Caco-2 (cell line): ENCODE measurements at regions not wholly inside any gene's neighbourhood (a gene's known extent, or its start where the extent isn't known, plus 50 kb on each side); places are given as distances from the start of the nearest gene placed in this dataset.

ENCODE experiments used
- BruUV-seq: library from RNA; stranded (reverse); fragments of 400-500 nt; replicated peaks from 2 replicates; lab custom pipeline; 2021; lab: Mats Ljungman, UMichigan
- CTCF ChIA-PET: fragments of 300-600 bp; sonication (Branson Sonifier 250); formaldehyde crosslinking; loops from one replicate; lab custom pipeline; 2022; ENCODE audit warnings: antibody characterized with exemption; lab: Charles Lee
- POLR2A ChIA-PET: fragments of 300-600 bp; sonication (Branson Sonifier 250); formaldehyde crosslinking; loops from one replicate; lab custom pipeline; 2022; ENCODE audit warnings: antibody characterized with exemption; lab: Charles Lee
- DNase-seq, 2 experiments: peaks; one replicate each; pipeline versions ENCODE4 v3.0.0 to v3.0.0-alpha.2; 2020 to 2022
- H3K27me3 ChIP-seq: replicated peaks from 2 replicates; pipeline ENCODE4 v1.6.0; 2011; ENCODE audit warnings: low read length; ENCODE audit not compliant: control insufficient read depth, insufficient read depth
- H3K36me3 ChIP-seq: 2 replicates; pipeline ENCODE4 v1.5.1; 2011; ENCODE audit warnings: low read length; ENCODE audit not compliant: control insufficient read depth, insufficient read depth
- H3K4me1 ChIP-seq: fragments of 250-450 bp; sonication (Bioruptor Pico); 2 replicates; pipeline ENCODE4 v1.5.1; 2020; ENCODE audit warnings: mild to moderate bottlenecking
- H3K4me3 ChIP-seq: 2 replicates; pipeline ENCODE4 v1.5.1; 2011; ENCODE audit warnings: low read depth, mild to moderate bottlenecking, control low read depth, low read length
- H3K9me3 ChIP-seq: fragments of 250-450 bp; sonication (Bioruptor Pico); 2 replicates; pipeline ENCODE4 v1.5.1; 2020; ENCODE audit warnings: mild to moderate bottlenecking, moderate library complexity
- H3K27ac Mint-ChIP-seq: one replicate; pipeline ENCODE4 v1.8.0; 2022; ENCODE audit warnings: mixed read lengths; ENCODE audit not compliant: unreplicated experiment
- H3K27me3 Mint-ChIP-seq: one replicate; pipeline ENCODE4 v1.8.0; 2022; ENCODE audit warnings: mixed read lengths; ENCODE audit not compliant: insufficient read depth, unreplicated experiment
- H3K36me3 Mint-ChIP-seq: one replicate; pipeline ENCODE4 v1.8.0; 2022; ENCODE audit warnings: mild to moderate bottlenecking, mixed read lengths; ENCODE audit not compliant: insufficient read depth, unreplicated experiment
- H3K4me1 Mint-ChIP-seq: one replicate; pipeline ENCODE4 v1.8.0; 2022; ENCODE audit warnings: low read depth, mixed read lengths; ENCODE audit not compliant: unreplicated experiment
- H3K4me3 Mint-ChIP-seq: one replicate; pipeline ENCODE4 v1.8.0; 2022; ENCODE audit warnings: mild to moderate bottlenecking, moderate library complexity, mixed read lengths; ENCODE audit not compliant: unreplicated experiment
- H3K9me3 Mint-ChIP-seq: one replicate; pipeline ENCODE4 v1.8.0; 2022; ENCODE audit warnings: mixed read lengths; ENCODE audit not compliant: unreplicated experiment
- intact Hi-C: fragments of 100-400 bp; cut with micrococcal nuclease; formaldehyde crosslinking; loops from one replicate; pipeline ENCODE4 v1.10.0; 2022; ENCODE audit not compliant: unreplicated experiment
- TF ChIP-seq, protein P1 (sequence below), 2 experiments: fragments of 200-600 bp in 1 of 2; IDR thresholded peaks; 1 replicate in 1 of 2; 2 replicates in 1 of 2; pipeline versions ENCODE4 v1.5.1 to v1.8.0; 2011 to 2022; ENCODE audit warnings: antibody characterized with exemption in 1 of 2, control low read depth in 1 of 2, inconsistent platforms in 1 of 2, low read depth in 1 of 2, low read length in 1 of 2, mild to moderate bottlenecking in 1 of 2, moderate library complexity in 1 of 2; ENCODE audit not compliant: insufficient read depth in 1 of 2, severe bottlenecking in 1 of 2, unreplicated experiment in 1 of 2

DNA sequence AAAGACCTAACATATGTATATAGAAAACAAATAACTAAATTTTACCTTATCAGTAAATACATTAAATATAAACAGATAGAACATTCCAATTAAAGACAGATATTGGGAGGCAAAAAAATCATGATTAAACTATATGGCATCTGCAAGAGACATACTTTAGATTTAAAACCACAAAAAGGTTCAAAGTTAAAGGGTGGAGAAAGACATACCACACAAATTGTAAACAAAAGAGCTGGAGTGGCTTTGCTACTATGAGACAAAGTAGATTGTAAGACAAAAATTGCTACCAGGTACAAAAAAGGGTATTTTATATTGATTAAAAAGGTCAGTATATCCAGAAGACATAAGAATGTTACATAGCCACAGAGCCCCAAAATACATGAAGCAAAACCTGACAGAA is 200.2 kb downstream of the KCNRG start:
- ChIA-PET CTCF (no interaction called here), POLR2A (no interaction called here)
- intact Hi-C loops: no loop called here
- H3K27ac Mint-ChIP-seq: no peak overlapping the region
- no TSS peak for BruUV-seq
- no peak for DNase-seq
- H3K9me3 Mint-ChIP-seq: peaks cover 51% of the 10 kb centered on the region
- H3K4me1 Mint-ChIP-seq: no peaks in the 10 kb centered on the region
- Histone ChIP-seq H3K36me3 (no peaks in the 10 kb centered on the region), H3K4me1 (no peaks in the 10 kb centered on the region), H3K4me3 (no peak overlapping the region), H3K27me3 (no peaks in the 10 kb centered on the region), H3K9me3 (peaks cover 31% of the 10 kb centered on the region)
- no peaks in the 10 kb centered on the region for H3K27me3 Mint-ChIP-seq
- no peak overlapping the region for H3K4me3 Mint-ChIP-seq
- peaks cover 7% of the 10 kb centered on the region for H3K36me3 Mint-ChIP-seq
- TF ChIP-seq, protein P1, sequence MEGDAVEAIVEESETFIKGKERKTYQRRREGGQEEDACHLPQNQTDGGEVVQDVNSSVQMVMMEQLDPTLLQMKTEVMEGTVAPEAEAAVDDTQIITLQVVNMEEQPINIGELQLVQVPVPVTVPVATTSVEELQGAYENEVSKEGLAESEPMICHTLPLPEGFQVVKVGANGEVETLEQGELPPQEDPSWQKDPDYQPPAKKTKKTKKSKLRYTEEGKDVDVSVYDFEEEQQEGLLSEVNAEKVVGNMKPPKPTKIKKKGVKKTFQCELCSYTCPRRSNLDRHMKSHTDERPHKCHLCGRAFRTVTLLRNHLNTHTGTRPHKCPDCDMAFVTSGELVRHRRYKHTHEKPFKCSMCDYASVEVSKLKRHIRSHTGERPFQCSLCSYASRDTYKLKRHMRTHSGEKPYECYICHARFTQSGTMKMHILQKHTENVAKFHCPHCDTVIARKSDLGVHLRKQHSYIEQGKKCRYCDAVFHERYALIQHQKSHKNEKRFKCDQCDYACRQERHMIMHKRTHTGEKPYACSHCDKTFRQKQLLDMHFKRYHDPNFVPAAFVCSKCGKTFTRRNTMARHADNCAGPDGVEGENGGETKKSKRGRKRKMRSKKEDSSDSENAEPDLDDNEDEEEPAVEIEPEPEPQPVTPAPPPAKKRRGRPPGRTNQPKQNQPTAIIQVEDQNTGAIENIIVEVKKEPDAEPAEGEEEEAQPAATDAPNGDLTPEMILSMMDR (IDR thresholded peaks at IDR 0.05; ENCODE audit: insufficient read depth in 1 of 2, low read depth in 1 of 2, low read length in 1 of 2, severe bottlenecking in 1 of 2, unreplicated experiment in 1 of 2): no peak

- Mint-ChIP-seq H3K4me3 (no peak overlapping the region), H3K27me3 (no peaks in the 10 kb centered on the region), H3K27ac (no peak overlapping the region), H3K9me3 (peaks cover 21% of the 10 kb centered on the region), H3K4me1 (peaks cover 17% of the 10 kb centered on the region), H3K36me3 (peaks cover 13% of the 10 kb centered on the region)
- H3K4me1 ChIP-seq: peaks cover 10% of the 10 kb centered on the region
- H3K9me3 ChIP-seq: peaks cover 13% of the 10 kb centered on the region
- intact Hi-C loops: no loop called here
- H3K4me3 ChIP-seq: no peak overlapping the region
- no TSS peak for BruUV-seq
- POLR2A ChIA-PET: no interaction called here
- TF ChIP-seq, protein P1 (IDR thresholded peaks at IDR 0.05; ENCODE audit: insufficient read depth in 1 of 2, low read depth in 1 of 2, low read length in 1 of 2, severe bottlenecking in 1 of 2, unreplicated experiment in 1 of 2): no peak
- H3K27me3 ChIP-seq: no peaks in the 10 kb centered on the region
- CTCF ChIA-PET: no interaction called here
- no peaks in the 10 kb centered on the region for H3K36me3 ChIP-seq
- DNase-seq: no peak
Measured at GRCh38 chr13:50219743-50220142, 204.5 kb downstream of the KCNRG start.

DNA sequence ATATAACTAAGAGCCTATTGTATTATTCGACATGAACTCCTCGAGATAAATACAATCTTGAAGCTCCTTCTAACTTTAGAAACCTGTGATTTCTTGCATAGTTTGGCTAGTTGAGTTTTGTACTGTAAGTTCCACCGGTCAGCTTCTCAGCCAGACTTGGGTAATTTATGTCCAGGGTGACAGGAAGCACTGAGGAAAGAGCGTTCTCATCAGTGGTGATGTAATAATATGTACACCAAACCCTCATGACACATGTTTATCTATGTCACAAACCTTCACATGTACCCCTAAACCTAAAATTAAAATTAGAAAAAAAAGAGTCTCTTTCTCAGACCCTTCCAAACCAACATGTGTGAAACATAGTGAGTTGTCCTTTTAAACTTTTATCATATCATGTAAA is 205.7 kb downstream of the KCNRG start:
- H3K9me3 Mint-ChIP-seq: peaks cover 9% of the 10 kb centered on the region

More for the DNA sequence above, 205.7 kb downstream of the KCNRG start:
- Histone ChIP-seq H3K4me3 (no peak overlapping the region), H3K27me3 (no peaks in the 10 kb centered on the region), H3K36me3 (no peaks in the 10 kb centered on the region; the same call in 1 of the 2 replicates), H3K9me3 (peaks cover 13% of the 10 kb centered on the region), H3K4me1 (peaks cover 14% of the 10 kb centered on the region)
- Mint-ChIP-seq H3K27ac (no peak overlapping the region), H3K27me3 (no peaks in the 10 kb centered on the region), H3K36me3 (peaks cover 12% of the 10 kb centered on the region), H3K4me1 (peaks cover 17% of the 10 kb centered on the region), H3K4me3 (no peak overlapping the region)
- BruUV-seq: no TSS peak
- POLR2A ChIA-PET: no interaction called here
- intact Hi-C loops: no loop called here
- no peak for DNase-seq
- CTCF ChIA-PET: no interaction called here
- TF ChIP-seq, protein P1 (IDR thresholded peaks at IDR 0.05; ENCODE audit: insufficient read depth in 1 of 2, low read depth in 1 of 2, low read length in 1 of 2, severe bottlenecking in 1 of 2, unreplicated experiment in 1 of 2): no peak
